DOHH2 (cell line): ENCODE measurements at regions not wholly inside any gene's neighbourhood (a gene's known extent, or its start where the extent isn't known, plus 50 kb on each side); places are given as distances from the start of the nearest gene placed in this dataset.

Source experiments
- H3F3A ChIP-seq: fragments of 200-600 bp; sonication (generic), shearing (Covaris generic); 2 replicates; pipeline ENCODE4 v1.6.0; 2016; ENCODE audit warnings: antibody characterized with exemption, mild to moderate bottlenecking; ENCODE audit not compliant: control insufficient read depth, insufficient read depth
- H3K27ac ChIP-seq: fragments of 200-600 bp; sonication (generic); 2 replicates; pipeline ENCODE4 v1.5.1; 2014; ENCODE audit warnings: low read depth, mild to moderate bottlenecking, low read length, moderate library complexity
- H3K27me3 ChIP-seq: fragments of 200-600 bp; sonication (generic); 2 replicates; pipeline ENCODE4 v1.6.1; 2014; ENCODE audit warnings: mild to moderate bottlenecking, low read length, mixed read lengths; ENCODE audit not compliant: control insufficient read depth
- H3K36me3 ChIP-seq: fragments of 200-600 bp; sonication (generic); 2 replicates; pipeline ENCODE4 v1.6.1; 2014; ENCODE audit warnings: mild to moderate bottlenecking, low read length, moderate library complexity, mixed read lengths; ENCODE audit not compliant: control insufficient read depth
- H3K4me1 ChIP-seq: fragments of 200-600 bp; sonication (generic); 2 replicates; pipeline ENCODE4 v1.6.1; 2014; ENCODE audit warnings: mild to moderate bottlenecking, low read length, mixed read lengths; ENCODE audit not compliant: control insufficient read depth
- H3K4me2 ChIP-seq: fragments of 200-600 bp; sonication (generic); 2 replicates; pipeline ENCODE4 v1.6.0; 2014; ENCODE audit warnings: mild to moderate bottlenecking, low read length, moderate library complexity
- H3K4me3 ChIP-seq: fragments of 200-600 bp; sonication (generic); 2 replicates; pipeline ENCODE4 v1.5.1; 2014; ENCODE audit warnings: mild to moderate bottlenecking, low read length, mixed read lengths
- H3K79me2 ChIP-seq: fragments of 200-600 bp; sonication (generic); 2 replicates; pipeline ENCODE4 v1.6.1; 2014; ENCODE audit warnings: mild to moderate bottlenecking, low read length, mixed read lengths; ENCODE audit not compliant: control insufficient read depth
- H3K9me2 ChIP-seq: fragments of 200-600 bp; sonication (generic); replicated peaks from 2 replicates; pipeline ENCODE4 v1.6.1; 2014; ENCODE audit warnings: mild to moderate bottlenecking, low read length, mixed read lengths; ENCODE audit not compliant: control insufficient read depth
- H3K9me3 ChIP-seq: fragments of 200-600 bp; sonication (generic); 2 replicates; pipeline ENCODE4 v1.6.1; 2014; ENCODE audit warnings: antibody characterized with exemption, low read length, mixed read lengths; ENCODE audit not compliant: control insufficient read depth, insufficient read depth
- H4K20me1 ChIP-seq: fragments of 200-600 bp; sonication (generic); 2 replicates; pipeline ENCODE4 v1.6.0; 2014; ENCODE audit warnings: low read depth, mild to moderate bottlenecking, antibody characterized with exemption, low read length, moderate library complexity; ENCODE audit not compliant: control insufficient read depth, insufficient read depth
- CTCF ChIP-seq: fragments of 200-600 bp; sonication (generic); IDR thresholded peaks from one replicate; pipeline ENCODE4 v1.5.1; 2014; ENCODE audit warnings: antibody characterized with exemption, mild to moderate bottlenecking, low read depth, low read length; ENCODE audit not compliant: poor library complexity, severe bottlenecking
- EZH2phosphoT487 ChIP-seq: fragments of 200-600 bp; sonication (generic); IDR thresholded peaks from 2 replicates; pipeline ENCODE4 v1.6.1; 2017; ENCODE audit warnings: borderline replicate concordance, mild to moderate bottlenecking, antibody characterized with exemption, low read length, moderate library complexity, mixed read lengths

- no peak overlapping the region for H3K4me2 ChIP-seq
- H3K27ac ChIP-seq: no peak overlapping the region
- no peaks in the 10 kb centered on the region for H4K20me1 ChIP-seq
- no peak for TF ChIP-seq CTCF
- no peak for TF ChIP-seq EZH2phosphoT487
- H3K36me3 ChIP-seq: peaks cover 20% of the 10 kb centered on the region
- no peaks in the 10 kb centered on the region for H3K9me3 ChIP-seq
- no peaks in the 10 kb centered on the region for H3K9me2 ChIP-seq
- H3K27me3 ChIP-seq: no peaks in the 10 kb centered on the region
- no peak overlapping the region for H3K4me3 ChIP-seq
- H3K79me2 ChIP-seq: peaks cover 74% of the 10 kb centered on the region
- H3F3A ChIP-seq: no peaks in the 10 kb centered on the region
- H3K4me1 ChIP-seq: peaks cover 5% of the 10 kb centered on the region
These were observed 168.6 kb upstream of the DMRT1 start for GRCh38 chr9:672851-673250.

GRCh38 chr9:673264-673965 lies 168.1 kb upstream of the DMRT1 start:
- Histone ChIP-seq H3F3A (no peaks in the 10 kb centered on the region), H3K4me2 (no peak overlapping the region), H3K79me2 (peaks cover 69% of the 10 kb centered on the region), H3K4me3 (no peak overlapping the region), H3K27ac (no peak overlapping the region), H3K36me3 (peaks cover 24% of the 10 kb centered on the region), H3K9me2 (no peaks in the 10 kb centered on the region), H3K4me1 (peaks cover 5% of the 10 kb centered on the region), H3K9me3 (no peaks in the 10 kb centered on the region), H3K27me3 (no peaks in the 10 kb centered on the region), H4K20me1 (no peaks in the 10 kb centered on the region)
- TF ChIP-seq CTCF (no peak), EZH2phosphoT487 (no peak)

GRCh38 chr9:673966-674526 lies 167.5 kb upstream of the DMRT1 start:
- H3F3A ChIP-seq: 0 out of 2 replicates have a peak, but pooled peaks cover 3% of the 10 kb centered on the region
- H3K4me1 ChIP-seq: peaks cover 5% of the 10 kb centered on the region
- no peaks in the 10 kb centered on the region for H3K9me3 ChIP-seq
- no peak overlapping the region for H3K4me3 ChIP-seq
- H3K4me2 ChIP-seq: no peak overlapping the region
- no peaks in the 10 kb centered on the region for H3K9me2 ChIP-seq
- H4K20me1 ChIP-seq: no peaks in the 10 kb centered on the region
- no peaks in the 10 kb centered on the region for H3K27me3 ChIP-seq
- H3K36me3 ChIP-seq: peaks cover 28% of the 10 kb centered on the region
- peaks cover 62% of the 10 kb centered on the region for H3K79me2 ChIP-seq
- H3K27ac ChIP-seq: no peak overlapping the region
- TF ChIP-seq CTCF: no peak
- no peak for TF ChIP-seq EZH2phosphoT487
